ENCODE measurements at regions not wholly inside any gene's neighbourhood (a gene's known extent, or its start where the extent isn't known, plus 50 kb on each side); places are given as distances from the start of the nearest gene placed in this dataset.

GRCh38 chr2:150047620-150048222 is 439.7 kb downstream of the RND3 start:
- no peaks in the 10 kb centered on the region for H3K36me3 Mint-ChIP-seq (ENCODE audit: low read depth)
- no peaks in the 10 kb centered on the region for H3K9me3 Mint-ChIP-seq
- POLR2A ChIA-PET: no interaction called here
- Histone ChIP-seq H3K27me3 (ENCODE audit: control insufficient read depth in 1 of 2, insufficient read depth in 2 of 2, low read length in 2 of 2) (no peaks in the 10 kb centered on the region), H3K27ac (ENCODE audit: low read depth in 1 of 2, low read length in 2 of 2) (no peak overlapping the region), H3K4me1 (ENCODE audit: insufficient read depth, low read length) (no peaks in the 10 kb centered on the region), H3K4me3 (ENCODE audit: low read length) (no peak overlapping the region), H3K9me3 (ENCODE audit: control insufficient read depth in 1 of 2, insufficient read depth in 1 of 2, low read length in 2 of 2) (no peaks in the 10 kb centered on the region), H3K36me3 (ENCODE audit: insufficient read depth, low read length) (no peaks in the 10 kb centered on the region)
- CTCF ChIA-PET: no interaction called here
- intact Hi-C loops (cut with DNase I, micrococcal nuclease): no loop called here
- H3K27ac Mint-ChIP-seq: no peak overlapping the region
- H3K4me1 Mint-ChIP-seq (ENCODE audit: low read depth): no peaks in the 10 kb centered on the region
- no peak for DNase-seq
- no peak for TF ChIP-seq CTCF (IDR thresholded peaks at IDR 0.05)
- H3K4me3 Mint-ChIP-seq: no peak overlapping the region
- no peak for ATAC-seq (ENCODE audit: poor library complexity)
- H3K27me3 Mint-ChIP-seq: no peaks in the 10 kb centered on the region

- intact Hi-C loops (cut with DNase I, micrococcal nuclease): no loop called here
These were observed 440.7 kb downstream of the RND3 start for GRCh38 chr2:150046810-150047209.

GRCh38 chr2:150046211-150046610 is 441.3 kb downstream of the RND3 start:
- CTCF ChIA-PET: no interaction called here
- Mint-ChIP-seq H3K4me1 (ENCODE audit: low read depth) (no peaks in the 10 kb centered on the region), H3K27me3 (no peaks in the 10 kb centered on the region), H3K36me3 (ENCODE audit: low read depth) (no peaks in the 10 kb centered on the region), H3K27ac (no peak overlapping the region), H3K4me3 (no peak overlapping the region), H3K9me3 (peaks cover 2% of the 10 kb centered on the region)
- POLR2A ChIA-PET: no interaction called here
- Histone ChIP-seq H3K36me3 (ENCODE audit: insufficient read depth, low read length) (no peaks in the 10 kb centered on the region), H3K9me3 (ENCODE audit: control insufficient read depth in 1 of 2, insufficient read depth in 1 of 2, low read length in 2 of 2) (peaks cover 0 to 5% of the 10 kb centered on the region in 2 experiments), H3K4me1 (ENCODE audit: insufficient read depth, low read length) (no peaks in the 10 kb centered on the region), H3K27me3 (ENCODE audit: control insufficient read depth in 1 of 2, insufficient read depth in 2 of 2, low read length in 2 of 2) (no peaks in the 10 kb centered on the region), H3K27ac (ENCODE audit: low read depth in 1 of 2, low read length in 2 of 2) (no peak overlapping the region), H3K4me3 (ENCODE audit: low read length) (no peak overlapping the region)
- TF ChIP-seq CTCF (IDR thresholded peaks at IDR 0.05): no peak
- intact Hi-C loops (cut with DNase I, micrococcal nuclease): no loop called here
- ATAC-seq (ENCODE audit: poor library complexity) (no peak), DNase-seq (no peak)

More at GRCh38 chr2:150046810-150047209, 440.7 kb downstream of the RND3 start:
- Mint-ChIP-seq H3K9me3 (no peaks in the 10 kb centered on the region), H3K27ac (no peak overlapping the region), H3K27me3 (no peaks in the 10 kb centered on the region), H3K36me3 (ENCODE audit: low read depth) (no peaks in the 10 kb centered on the region), H3K4me1 (ENCODE audit: low read depth) (no peaks in the 10 kb centered on the region), H3K4me3 (no peak overlapping the region)
- Histone ChIP-seq H3K9me3 (ENCODE audit: control insufficient read depth in 1 of 2, insufficient read depth in 1 of 2, low read length in 2 of 2) (peaks cover 0 to 3% of the 10 kb centered on the region in 2 experiments), H3K27ac (ENCODE audit: low read depth in 1 of 2, low read length in 2 of 2) (no peak overlapping the region), H3K4me1 (ENCODE audit: insufficient read depth, low read length) (no peaks in the 10 kb centered on the region), H3K36me3 (ENCODE audit: insufficient read depth, low read length) (no peaks in the 10 kb centered on the region), H3K4me3 (ENCODE audit: low read length) (no peak overlapping the region), H3K27me3 (ENCODE audit: control insufficient read depth in 1 of 2, insufficient read depth in 2 of 2, low read length in 2 of 2) (no peaks in the 10 kb centered on the region)
- DNase-seq: no peak
- no peak for TF ChIP-seq CTCF (IDR thresholded peaks at IDR 0.05)
- ChIA-PET CTCF (no interaction called here), POLR2A (no interaction called here)
- no peak for ATAC-seq (ENCODE audit: poor library complexity)

Data from CD4-positive, alpha-beta T cell (primary cell).